BJ (cell line): ENCODE measurements at regions not wholly inside any gene's neighbourhood (a gene's known extent, or its start where the extent isn't known, plus 50 kb on each side); places are given as distances from the start of the nearest gene placed in this dataset.

Source experiments
- CTCF ChIA-PET: fragments of 350-600 bp; formaldehyde crosslinking; extraction: SDS; loops from one replicate; lab custom pipeline; 2021; ENCODE audit warnings: antibody characterized with exemption, inconsistent platforms; lab: Yijun Ruan, JAX
- POLR2A ChIA-PET: fragments of 300-600 bp; sonication (Branson Sonifier 250); formaldehyde crosslinking; extraction: SDS; loops from one replicate; lab custom pipeline; 2021; ENCODE audit warnings: antibody characterized with exemption; lab: Charles Lee
- DNase-seq: peaks from one replicate; pipeline ENCODE4 v3.0.0-alpha.2; 2011; ENCODE audit warnings: low read depth
- H3K27me3 ChIP-seq: 2 replicates; pipeline ENCODE4 v1.6.0; 2011; ENCODE audit warnings: low read length; ENCODE audit not compliant: control insufficient read depth, insufficient read depth
- H3K36me3 ChIP-seq: 2 replicates; pipeline ENCODE4 v1.5.1; 2011; ENCODE audit warnings: low read length; ENCODE audit not compliant: control insufficient read depth, insufficient read depth
- H3K4me3 ChIP-seq: 2 replicates; pipeline ENCODE4 v1.5.1; 2011; ENCODE audit warnings: low read depth, mild to moderate bottlenecking, control low read depth, low read length
- CTCF ChIP-seq: IDR thresholded peaks from 2 replicates; pipeline ENCODE4 v1.5.1; 2011; ENCODE audit warnings: low read depth, mild to moderate bottlenecking, control low read depth, inconsistent platforms, low read length, moderate library complexity; ENCODE audit not compliant: insufficient read depth

- no peaks in the 10 kb centered on the region for H3K36me3 ChIP-seq
- ChIA-PET CTCF (interaction anchor here (0.8 kb wide), 1 partner anchor 60 kb away, joined by 3 read pairs; no protein-coding TSS in a partner anchor), POLR2A (no interaction called here)
- H3K27me3 ChIP-seq, result no peaks in the 10 kb centered on the region
- no peak overlapping the region for H3K4me3 ChIP-seq
- no peak for TF ChIP-seq CTCF
- DNase-seq, result no peak
Observed at GRCh38 chr5:39628348-39628747, 203.6 kb upstream of the DAB2 start.

- POLR2A ChIA-PET, result no interaction called here
- CTCF ChIA-PET, result no interaction called here
- no peak for DNase-seq
- Histone ChIP-seq H3K4me3 (no peak overlapping the region), H3K27me3 (no peaks in the 10 kb centered on the region), H3K36me3 (no peaks in the 10 kb centered on the region)
- TF ChIP-seq CTCF, result no peak
Observed at GRCh38 chr5:39624890-39625289, 200.1 kb upstream of the DAB2 start.

DNA sequence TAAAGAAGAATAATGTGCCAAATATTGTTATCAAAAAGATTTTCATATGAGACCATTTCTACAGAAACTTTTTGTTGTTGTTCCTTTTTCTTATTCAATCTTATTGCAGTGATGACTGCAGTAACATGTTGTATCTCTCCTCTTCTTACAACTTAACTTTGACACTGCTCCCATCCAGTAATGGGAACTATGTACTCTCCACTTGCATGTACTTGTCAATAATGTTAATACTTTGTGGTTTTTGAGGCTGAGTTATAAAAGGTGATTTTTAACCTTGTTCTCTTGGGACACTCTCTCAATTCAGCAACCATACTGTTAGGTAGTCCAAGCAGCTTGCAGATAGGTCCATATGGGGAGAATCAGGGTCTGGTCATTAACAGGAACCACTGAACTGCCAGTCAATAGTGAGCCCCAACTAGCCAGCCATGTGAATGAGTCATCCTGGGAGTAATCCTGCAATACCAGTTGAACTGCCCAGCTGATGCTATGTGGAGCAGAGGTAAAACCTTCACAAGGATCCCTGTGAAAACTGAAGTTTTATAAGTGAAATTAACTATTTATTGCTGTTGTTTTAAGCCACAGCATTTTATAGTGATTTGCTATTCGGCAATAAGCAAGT, 199.6 kb upstream of the DAB2 start:
- Histone ChIP-seq H3K4me3 (no peak overlapping the region), H3K27me3 (no peaks in the 10 kb centered on the region), H3K36me3 (no peaks in the 10 kb centered on the region)
- ChIA-PET CTCF (no interaction called here), POLR2A (no interaction called here)
- no peak for TF ChIP-seq CTCF
- no peak for DNase-seq

DNA sequence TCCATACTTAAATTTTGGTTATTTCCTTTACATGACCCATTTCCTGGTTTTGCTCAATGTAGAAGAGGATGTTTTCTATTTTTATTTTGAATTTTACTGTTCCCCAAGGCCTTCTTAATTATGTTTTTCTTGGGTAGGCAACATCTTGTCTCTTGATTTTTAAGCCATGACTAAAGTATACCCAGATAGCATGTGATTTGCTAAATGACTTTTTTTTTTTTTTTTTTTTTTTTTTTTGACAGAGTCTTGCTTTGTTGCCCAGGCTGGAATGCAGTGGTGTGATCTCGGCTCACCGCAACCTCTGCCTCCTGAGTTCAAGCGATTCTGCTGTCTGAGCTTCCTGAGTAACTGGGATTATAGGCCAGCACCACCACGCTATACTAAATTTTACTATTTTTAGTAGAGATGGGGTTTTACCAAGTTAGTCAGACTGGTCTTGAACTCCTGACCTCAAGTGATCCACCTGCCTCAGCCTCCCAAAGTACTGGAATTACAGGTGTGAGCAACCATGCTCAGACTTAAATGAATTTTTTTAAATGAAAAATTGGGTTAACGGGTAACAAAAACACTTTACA, 198.6 kb upstream of the DAB2 start:
- Histone ChIP-seq H3K36me3 (no peaks in the 10 kb centered on the region), H3K27me3 (no peaks in the 10 kb centered on the region), H3K4me3 (no peak overlapping the region)
- no peak for TF ChIP-seq CTCF
- POLR2A ChIA-PET, result no interaction called here
- CTCF ChIA-PET, result no interaction called here
- DNase-seq, result no peak

- H3K4me3 ChIP-seq, result no peak overlapping the region
- H3K36me3 ChIP-seq, result no peaks in the 10 kb centered on the region
- ChIA-PET POLR2A (no interaction called here), CTCF (no interaction called here)
- no peak for DNase-seq
- TF ChIP-seq CTCF, result no peak
- no peaks in the 10 kb centered on the region for H3K27me3 ChIP-seq
Observed at GRCh38 chr5:39622281-39622680, 197.5 kb upstream of the DAB2 start.
